Dermis blood vessel endothelial cell (primary cell): ENCODE measurements at regions not wholly inside any gene's neighbourhood (a gene's known extent, or its start where the extent isn't known, plus 50 kb on each side); places are given as distances from the start of the nearest gene placed in this dataset.
"Not testable (repeated sequence)": the region's sequence is repeated elsewhere in the genome, so short reads cannot be mapped to it uniquely, and the experiment has no call there.

Experiments
- DNase-seq: peaks from one replicate; pipeline ENCODE4 v3.0.0; 2010

GRCh38 chr3:105982207-105982606, 113.4 kb upstream of the CBLB start:
- DNase-seq: no peak

- DNase-seq: no peak
These were observed 116.0 kb upstream of the CBLB start for GRCh38 chr3:105984837-105985236.

GRCh38 chr3:105986343-105986742, 117.5 kb upstream of the CBLB start:
- not testable (repeated sequence) for DNase-seq

DNA sequence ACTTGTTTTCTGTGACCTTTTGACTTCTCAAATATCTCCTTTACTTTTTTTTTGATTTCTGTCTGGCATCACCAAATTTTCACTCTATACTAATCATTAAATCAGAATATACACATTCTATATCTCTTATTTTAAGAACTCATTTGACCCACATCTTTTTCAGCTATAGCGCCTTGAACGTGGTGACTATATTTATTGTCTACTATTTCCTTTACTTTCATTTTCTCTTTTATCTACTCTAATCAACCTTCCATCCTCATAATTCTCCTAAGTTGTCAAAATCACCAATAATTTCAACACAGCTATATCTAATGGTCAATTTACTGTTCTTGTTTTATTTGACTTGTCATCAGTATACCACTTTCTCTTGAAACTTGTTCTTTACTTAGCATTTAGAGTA, 119.0 kb upstream of the CBLB start:
- no peak for DNase-seq

- no peak for DNase-seq
These were observed 119.9 kb upstream of the CBLB start for GRCh38 chr3:105988540-105989212.

DNA sequence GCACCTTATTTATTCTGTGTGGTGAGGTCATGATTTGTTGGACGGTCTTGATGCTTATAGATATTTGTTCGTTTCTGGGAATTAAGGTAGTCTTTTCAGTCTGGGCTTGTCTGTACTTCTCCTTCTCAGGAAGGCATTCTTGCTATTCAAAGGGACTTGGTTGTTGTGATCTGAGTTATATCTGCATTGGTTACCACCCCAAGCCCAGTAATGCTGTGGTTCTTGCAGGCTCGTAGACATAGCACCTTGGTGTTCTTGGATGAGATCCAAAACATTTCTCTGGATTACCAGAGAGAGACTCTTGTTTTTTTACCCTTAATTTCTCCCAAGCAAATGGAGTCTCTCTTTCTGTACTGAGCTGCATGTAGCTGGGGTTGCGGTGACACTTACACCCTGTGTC, 128.0 kb upstream of the CBLB start:
- DNase-seq: no peak

DNA sequence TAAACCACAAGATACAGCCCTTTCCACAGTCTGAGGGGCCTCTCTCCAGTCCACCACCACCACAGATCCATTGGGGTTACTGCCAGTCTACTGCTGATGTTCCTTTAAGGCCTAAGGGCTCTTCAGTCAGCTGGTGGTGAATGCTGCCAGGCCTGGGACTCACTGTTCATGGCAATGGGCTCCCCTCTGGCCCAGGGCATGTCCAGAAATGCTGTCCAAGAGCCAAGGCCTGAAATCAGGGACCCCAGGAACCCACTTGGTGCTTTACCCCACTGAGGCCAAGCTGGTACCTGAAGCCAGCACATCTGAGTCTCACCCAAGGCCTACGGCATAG, 128.6 kb upstream of the CBLB start:
- DNase-seq: no peak

GRCh38 chr3:105997800-105998526, 129.2 kb upstream of the CBLB start:
- DNase-seq: no peak

DNA sequence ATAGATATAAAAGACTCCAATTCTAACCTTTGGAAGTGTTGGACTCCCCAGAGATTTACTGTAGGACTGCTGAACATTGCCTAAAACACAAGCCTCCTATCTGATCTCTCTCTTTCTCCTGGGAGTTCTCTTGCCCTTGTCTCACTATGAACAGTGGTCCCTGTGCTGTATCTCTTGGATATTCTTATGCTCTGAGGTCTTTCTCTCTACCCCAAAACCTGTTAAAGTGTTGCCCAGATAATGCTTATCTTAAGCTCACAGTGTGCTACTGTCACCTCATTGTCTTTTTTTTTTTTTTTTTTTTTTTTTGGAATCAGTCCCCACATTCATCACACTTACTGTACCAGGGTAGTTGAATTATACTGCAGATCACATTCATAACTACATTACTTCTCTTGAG, 131.0 kb upstream of the CBLB start:
- DNase-seq: no peak

DNA sequence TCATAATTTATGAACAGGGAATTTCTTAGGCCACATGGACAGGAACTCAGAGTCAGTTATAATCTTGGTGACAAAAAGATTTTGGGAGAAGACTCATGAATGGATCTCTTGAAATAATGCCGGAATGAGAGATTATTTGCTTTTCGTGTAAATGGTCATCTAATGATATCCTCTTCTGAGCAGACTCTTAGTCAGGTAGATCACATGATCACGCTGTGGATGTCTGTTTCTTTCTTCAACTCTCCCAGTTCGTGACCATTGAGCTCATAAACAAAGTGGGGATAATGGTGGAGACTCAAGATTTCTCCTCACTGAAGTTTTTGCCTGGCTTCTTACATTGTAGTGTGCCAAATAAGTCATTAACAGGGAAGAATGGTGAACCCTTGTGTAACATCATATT, 133.1 kb upstream of the CBLB start:
- no peak for DNase-seq

GRCh38 chr3:106004137-106004681, 135.4 kb upstream of the CBLB start:
- peak; percentile 17 for DNase-seq

DNA sequence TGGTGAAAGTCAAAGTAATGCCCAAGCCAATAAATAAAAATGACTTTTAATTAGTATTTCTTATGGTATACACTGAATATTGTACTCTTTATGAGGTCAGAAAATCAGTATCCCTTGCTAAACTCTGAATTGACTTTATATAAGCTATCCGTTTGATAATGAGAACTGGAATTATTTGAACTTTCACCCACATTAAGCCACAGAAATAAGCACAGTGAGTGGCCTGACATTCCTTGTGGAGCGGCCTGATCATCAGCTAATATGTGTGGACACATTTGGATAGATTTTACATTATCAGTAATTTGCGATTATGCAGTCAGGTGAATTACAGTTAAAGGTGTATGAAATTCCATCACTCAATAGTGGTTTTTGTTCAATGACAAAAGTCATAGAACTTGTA, 136.0 kb upstream of the CBLB start:
- no peak for DNase-seq

GRCh38 chr3:106006001-106006400, 137.2 kb upstream of the CBLB start:
- no peak for DNase-seq

DNA sequence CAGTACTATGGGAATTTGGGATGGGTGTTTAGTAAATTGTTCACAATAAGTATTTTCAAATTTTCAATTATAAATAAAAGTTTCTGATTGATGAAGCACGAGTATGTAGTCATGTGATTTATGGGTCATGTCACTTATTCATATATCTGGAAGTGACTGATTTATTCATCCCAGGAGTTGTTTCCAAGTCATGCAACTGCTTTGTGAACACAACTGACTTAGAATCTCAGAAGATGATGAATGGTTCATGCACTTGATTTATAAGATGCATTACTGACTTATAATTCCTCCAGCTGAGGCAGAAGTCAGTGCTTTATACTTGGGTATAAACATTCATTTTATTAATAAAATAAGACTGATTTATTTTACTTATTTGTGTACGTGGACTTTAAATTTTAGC, 137.8 kb upstream of the CBLB start:
- no peak for DNase-seq

- DNase-seq: no peak
These were observed 138.7 kb upstream of the CBLB start for GRCh38 chr3:106007512-106007911.

DNA sequence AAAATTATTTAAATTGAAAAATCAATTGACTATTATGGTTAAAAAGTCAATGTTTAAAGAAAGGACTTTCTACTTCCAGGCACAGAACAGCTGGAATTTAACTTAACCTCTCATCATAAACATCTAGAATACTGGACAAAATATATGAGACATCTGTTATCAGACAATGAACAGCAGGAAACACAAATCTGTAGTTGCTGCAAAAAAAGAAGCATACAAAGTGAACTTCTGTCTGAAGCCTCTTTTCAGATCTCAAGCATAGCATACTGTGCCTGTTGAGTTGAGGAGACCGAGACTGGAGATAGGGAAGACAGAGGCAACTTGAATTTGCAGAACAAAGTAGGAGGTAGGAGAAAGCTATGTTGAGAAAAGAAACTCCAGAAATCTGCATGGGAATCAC, 140.0 kb upstream of the CBLB start:
- DNase-seq: no peak

GRCh38 chr3:106010829-106011228, 142.0 kb upstream of the CBLB start:
- no peak for DNase-seq

DNA sequence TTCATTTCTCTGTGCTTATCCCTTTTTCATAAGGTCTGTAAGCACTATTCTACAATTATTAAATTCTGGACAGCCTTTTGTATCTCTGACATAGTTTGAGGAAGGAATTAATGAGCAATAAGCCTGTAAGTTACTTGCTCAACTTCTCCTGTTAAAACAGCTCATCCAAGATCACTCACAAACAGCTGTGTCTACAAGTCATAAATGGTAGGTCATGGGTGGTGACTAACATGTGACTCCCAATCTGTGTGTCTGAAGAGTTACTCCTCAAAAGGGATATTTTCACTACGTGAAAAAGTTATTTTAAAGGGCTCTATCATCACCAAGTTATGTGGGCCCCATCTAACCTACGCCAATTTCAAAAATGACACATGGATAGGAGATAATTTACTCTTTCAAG, 145.2 kb upstream of the CBLB start:
- no peak for DNase-seq

- no peak for DNase-seq
These were observed 145.7 kb upstream of the CBLB start for GRCh38 chr3:106014518-106014917.

DNA sequence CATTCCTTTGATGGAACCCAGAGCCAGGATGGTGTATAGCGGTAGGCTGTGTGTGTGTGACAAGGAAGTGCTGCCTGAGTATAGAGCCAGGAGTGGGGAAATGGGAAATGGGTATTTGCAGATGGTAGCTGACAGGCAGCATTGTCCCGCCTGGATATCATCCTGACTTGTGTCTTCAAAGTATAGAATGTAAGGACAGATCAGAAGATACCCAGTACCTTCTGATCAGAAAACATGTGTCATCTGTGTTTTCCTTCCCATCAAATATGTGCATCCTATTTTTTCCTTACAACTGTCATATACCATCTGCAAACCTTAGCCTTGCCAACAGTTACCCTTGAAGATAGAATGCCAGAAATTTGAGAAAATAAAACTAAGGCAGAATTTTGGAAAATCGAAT, 146.2 kb upstream of the CBLB start:
- DNase-seq: no peak

- no peak for DNase-seq
These were observed 149.3 kb upstream of the CBLB start for GRCh38 chr3:106018102-106018501.

DNA sequence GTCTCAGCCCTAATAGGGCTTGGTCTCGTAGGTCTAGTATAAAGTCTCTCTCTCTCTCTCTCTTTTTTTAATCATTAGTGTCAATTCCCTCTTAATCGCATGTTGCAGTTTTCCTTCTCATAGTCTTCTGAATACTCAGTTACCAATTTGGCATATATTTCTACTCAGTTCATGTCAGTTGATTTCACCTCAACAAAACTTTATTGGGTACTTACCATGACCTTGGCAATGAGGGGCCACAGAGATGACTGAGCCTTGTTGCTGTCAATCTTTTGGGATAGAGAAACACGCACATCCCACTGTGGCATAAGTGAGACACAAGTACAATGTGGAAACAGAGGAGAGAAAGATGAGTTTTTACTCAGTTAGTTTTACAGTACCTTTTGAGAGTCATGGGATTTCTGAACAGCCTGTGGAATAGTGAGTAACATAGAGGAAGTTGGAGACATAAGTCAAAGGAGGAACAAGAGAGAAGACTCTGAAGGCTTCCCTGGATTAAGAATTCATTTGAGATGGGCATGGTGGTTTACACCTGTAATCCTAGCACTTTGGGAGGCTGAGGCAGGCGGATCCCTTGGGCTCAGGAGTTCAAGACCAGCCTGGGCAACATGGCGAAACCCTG, 150.2 kb upstream of the CBLB start:
- DNase-seq: no peak

- DNase-seq: no peak
These were observed 154.1 kb upstream of the CBLB start for GRCh38 chr3:106022913-106023312.

DNA sequence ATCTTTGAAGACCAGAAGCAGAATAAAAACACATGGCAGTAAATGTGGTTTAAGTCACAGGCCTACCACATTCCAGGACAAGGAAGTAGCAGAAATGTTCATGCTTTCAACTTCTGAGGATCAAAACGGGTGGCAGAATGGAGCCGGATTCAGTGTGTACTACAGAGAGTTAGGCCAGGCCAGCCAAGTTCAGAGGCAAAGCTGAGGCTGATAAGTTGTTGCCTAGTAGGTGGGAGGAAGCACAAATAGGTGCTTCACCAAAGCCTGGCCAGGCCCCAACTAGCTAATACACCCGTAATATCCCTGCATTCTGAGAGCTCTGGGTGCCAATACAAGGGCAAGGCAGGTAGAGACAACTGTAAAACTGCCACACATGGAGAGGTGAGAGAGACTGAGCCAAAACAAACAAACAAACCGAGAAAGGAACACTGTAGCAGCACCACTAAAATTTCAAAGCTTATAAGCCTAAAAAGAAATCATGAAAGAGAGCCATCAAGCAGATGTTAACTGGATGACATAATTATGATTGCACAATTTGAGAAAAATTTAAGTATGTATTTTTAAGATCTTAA, 156.4 kb upstream of the CBLB start:
- DNase-seq: no peak
